ELF-1 (cell line): ENCODE measurements at regions not wholly inside any gene's neighbourhood (a gene's known extent, or its start where the extent isn't known, plus 50 kb on each side); places are given as distances from the start of the nearest gene placed in this dataset.

Experiments
- DNase-seq: peaks from one replicate; pipeline ENCODE4 v3.0.0-alpha.2; 2016; ENCODE audit warnings: low read depth, low spot score

- no peak for DNase-seq
Measured at GRCh38 chr4:171759274-171759673, 53.9 kb upstream of the GALNTL6 start.

GRCh38 chr4:171751538-171751937 is 61.7 kb upstream of the GALNTL6 start:
- no peak for DNase-seq

GRCh38 chr4:171746418-171746817 is 66.8 kb upstream of the GALNTL6 start:
- DNase-seq = no peak

- DNase-seq = no peak
Measured at GRCh38 chr4:171742436-171742835, 70.8 kb upstream of the GALNTL6 start.

GRCh38 chr4:171727185-171727584 is 86.0 kb upstream of the GALNTL6 start:
- no peak for DNase-seq

GRCh38 chr4:171721937-171722336 is 91.3 kb upstream of the GALNTL6 start:
- no peak for DNase-seq

- DNase-seq = no peak
Measured at GRCh38 chr4:171719691-171720090, 93.5 kb upstream of the GALNTL6 start.

GRCh38 chr4:171718665-171719064 is 94.5 kb upstream of the GALNTL6 start:
- DNase-seq = no peak

- DNase-seq = no peak
Measured at GRCh38 chr4:171718069-171718468, 95.1 kb upstream of the GALNTL6 start.

GRCh38 chr4:171717231-171717741 is 95.9 kb upstream of the GALNTL6 start:
- DNase-seq = no peak

- no peak for DNase-seq
Measured at GRCh38 chr4:171715973-171716372, 97.2 kb upstream of the GALNTL6 start.

GRCh38 chr4:171714791-171715454 is 98.3 kb upstream of the GALNTL6 start:
- no peak for DNase-seq

- no peak for DNase-seq
Measured at GRCh38 chr4:171710743-171711142, 102.5 kb upstream of the GALNTL6 start.

GRCh38 chr4:171676555-171677215 is 136.5 kb upstream of the GALNTL6 start:
- no peak for DNase-seq

- DNase-seq = no peak
Measured at GRCh38 chr4:171674781-171675180, 138.4 kb upstream of the GALNTL6 start.

GRCh38 chr4:171668403-171668802 is 144.8 kb upstream of the GALNTL6 start:
- DNase-seq = no peak

GRCh38 chr4:171667906-171668305 is 145.3 kb upstream of the GALNTL6 start:
- DNase-seq = no peak

- DNase-seq = no peak
Measured at GRCh38 chr4:171651071-171651470, 162.1 kb upstream of the GALNTL6 start.

- peak; percentile 10 for DNase-seq
Measured at GRCh38 chr4:171650543-171650942, 162.7 kb upstream of the GALNTL6 start.

- DNase-seq = no peak
Measured at GRCh38 chr4:171648926-171649325, 164.3 kb upstream of the GALNTL6 start.

GRCh38 chr4:171646984-171647383 is 166.2 kb upstream of the GALNTL6 start:
- no peak for DNase-seq

GRCh38 chr4:171644430-171645057 is 168.7 kb upstream of the GALNTL6 start:
- peak; percentile 16 for DNase-seq

GRCh38 chr4:171639540-171639939 is 173.7 kb upstream of the GALNTL6 start:
- DNase-seq = no peak
